Liver (tissue), 3 donors: ENCODE measurements at regions not wholly inside any gene's neighbourhood (a gene's known extent, or its start where the extent isn't known, plus 50 kb on each side); places are given as distances from the start of the nearest gene placed in this dataset.

Experiments used
- CTCF ChIP-seq: fragments of 150-350 bp; IDR thresholded peaks from 2 replicates; pipeline ENCODE4 v1.5.1; 2017; ENCODE audit warnings: improper control_type of control experiment, low read depth, low read length; ENCODE audit not compliant: missing input control
- MAX ChIP-seq: IDR thresholded peaks from 2 replicates; pipeline ENCODE4 v1.6.1; 2016; ENCODE audit warnings: antibody characterized with exemption
- SP1 ChIP-seq: IDR thresholded peaks from 2 replicates; pipeline ENCODE4 v1.6.1; 2018; ENCODE audit warnings: antibody characterized with exemption, mild to moderate bottlenecking
- donor health status: healthy.
- donor health status: healthy.

- TF ChIP-seq CTCF (no peak), SP1 (no peak), MAX (no peak)
Observed at GRCh38 chr1:118390955-118391354, 205.9 kb upstream of the SPAG17 start.
